ENCODE measurements at regions not wholly inside any gene's neighbourhood (a gene's known extent, or its start where the extent isn't known, plus 50 kb on each side); places are given as distances from the start of the nearest gene placed in this dataset.

DNA sequence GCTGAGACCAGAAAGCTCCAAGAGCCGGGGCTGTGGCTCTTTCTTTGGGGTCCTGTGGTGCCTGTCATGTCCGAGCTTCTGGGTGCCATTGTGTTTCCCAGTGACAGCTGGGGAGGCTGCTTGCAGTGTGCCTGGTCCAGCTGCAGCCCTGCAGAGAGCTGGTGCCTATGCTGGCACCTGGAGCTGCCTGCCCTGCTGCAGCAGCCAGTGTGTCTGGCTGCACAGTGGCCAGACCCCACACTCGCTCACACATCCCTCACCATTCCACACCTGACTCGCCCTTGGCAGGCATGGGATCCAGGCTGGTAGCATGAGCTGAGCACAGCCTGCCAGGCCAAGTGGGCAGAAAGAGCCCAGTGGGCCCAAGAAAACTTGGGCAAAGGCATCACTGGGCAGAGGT lies 635.1 kb upstream of the SEMA3D start:
- TF ChIP-seq, protein P1, sequence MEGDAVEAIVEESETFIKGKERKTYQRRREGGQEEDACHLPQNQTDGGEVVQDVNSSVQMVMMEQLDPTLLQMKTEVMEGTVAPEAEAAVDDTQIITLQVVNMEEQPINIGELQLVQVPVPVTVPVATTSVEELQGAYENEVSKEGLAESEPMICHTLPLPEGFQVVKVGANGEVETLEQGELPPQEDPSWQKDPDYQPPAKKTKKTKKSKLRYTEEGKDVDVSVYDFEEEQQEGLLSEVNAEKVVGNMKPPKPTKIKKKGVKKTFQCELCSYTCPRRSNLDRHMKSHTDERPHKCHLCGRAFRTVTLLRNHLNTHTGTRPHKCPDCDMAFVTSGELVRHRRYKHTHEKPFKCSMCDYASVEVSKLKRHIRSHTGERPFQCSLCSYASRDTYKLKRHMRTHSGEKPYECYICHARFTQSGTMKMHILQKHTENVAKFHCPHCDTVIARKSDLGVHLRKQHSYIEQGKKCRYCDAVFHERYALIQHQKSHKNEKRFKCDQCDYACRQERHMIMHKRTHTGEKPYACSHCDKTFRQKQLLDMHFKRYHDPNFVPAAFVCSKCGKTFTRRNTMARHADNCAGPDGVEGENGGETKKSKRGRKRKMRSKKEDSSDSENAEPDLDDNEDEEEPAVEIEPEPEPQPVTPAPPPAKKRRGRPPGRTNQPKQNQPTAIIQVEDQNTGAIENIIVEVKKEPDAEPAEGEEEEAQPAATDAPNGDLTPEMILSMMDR (IDR thresholded peaks at IDR 0.05; ENCODE audit: low read length) = no peak
- no peak for TF ChIP-seq EZH2 (IDR thresholded peaks at IDR 0.05; ENCODE audit: borderline replicate concordance, low read length)

All from OCI-LY1 (cell line).